IMR-90 (cell line): ENCODE measurements at regions not wholly inside any gene's neighbourhood (a gene's known extent, or its start where the extent isn't known, plus 50 kb on each side); places are given as distances from the start of the nearest gene placed in this dataset.

ENCODE experiments used
- ATAC-seq: fragments of 200-7000 bp; cut with Tn5 transposase; 2 replicates; pipeline ENCODE4 v1.9.1; 2020; ENCODE audit warnings: low read depth, mild to moderate bottlenecking, moderate library complexity
- BruUV-seq: library from RNA; stranded (reverse); fragments of 400-500 nt; replicated peaks from 2 replicates; lab custom pipeline; 2021; lab: Mats Ljungman, UMichigan
- CTCF ChIA-PET: fragments of 300-600 bp; formaldehyde crosslinking; extraction: SDS; loops from one replicate; lab custom pipeline; 2021; ENCODE audit warnings: antibody characterized with exemption; lab: Yijun Ruan, JAX
- POLR2A ChIA-PET: fragments of 300-600 bp; sonication (Branson Sonifier 250); formaldehyde crosslinking; loops from one replicate; lab custom pipeline; 2022; ENCODE audit warnings: antibody characterized with exemption; ENCODE audit not compliant: unreplicated experiment; lab: Charles Lee
- DNase-seq: peaks from one replicate; pipeline ENCODE4 v3.0.0; 2013
- H2AFZ ChIP-seq: replicated peaks from 2 replicates; pipeline ENCODE3; 2013; ENCODE audit warnings: low read length, mild to moderate bottlenecking; ENCODE audit not compliant: poor library complexity
- H2AK5ac ChIP-seq: 2 replicates; pipeline ENCODE4 v1.6.1; 2013; ENCODE audit warnings: low read depth, low read length, inconsistent platforms
- H2AK9ac ChIP-seq: replicated peaks from 2 replicates; pipeline ENCODE3; 2013; ENCODE audit warnings: mild to moderate bottlenecking, low read depth, low read length, moderate library complexity; ENCODE audit not compliant: poor library complexity
- H2BK120ac ChIP-seq: 2 replicates; pipeline ENCODE4 v1.6.1; 2013; ENCODE audit warnings: low read depth, low read length, inconsistent platforms
- H2BK15ac ChIP-seq: 3 replicates; pipeline ENCODE4 v1.6.1; 2013; ENCODE audit warnings: low read depth, low read length, inconsistent platforms
- H2BK20ac ChIP-seq: 2 replicates; pipeline ENCODE4 v1.6.1; 2013; ENCODE audit warnings: low read depth, mild to moderate bottlenecking, inconsistent platforms, low read length, moderate library complexity
- H2BK5ac ChIP-seq: 2 replicates; pipeline ENCODE4 v1.6.1; 2013; ENCODE audit warnings: mild to moderate bottlenecking, low read depth, low read length, inconsistent platforms; ENCODE audit not compliant: poor library complexity, severe bottlenecking
- H3K14ac ChIP-seq: replicated peaks from 2 replicates; pipeline ENCODE4 v1.6.1; 2013; ENCODE audit warnings: low read depth, low read length, inconsistent platforms
- H3K18ac ChIP-seq: 2 replicates; pipeline ENCODE4 v1.6.1; 2013; ENCODE audit warnings: low read depth, low read length, control low read depth
- H3K23ac ChIP-seq: 2 replicates; pipeline ENCODE4 v1.6.1; 2013; ENCODE audit warnings: low read depth, low read length, inconsistent platforms
- H3K27ac ChIP-seq: 2 replicates; pipeline ENCODE4 v1.5.1; 2013; ENCODE audit warnings: mild to moderate bottlenecking, control low read depth, low read length; ENCODE audit not compliant: insufficient read depth
- H3K27me3 ChIP-seq: 2 replicates; pipeline ENCODE4 v1.6.1; 2013; ENCODE audit warnings: low read length; ENCODE audit not compliant: control insufficient read depth, insufficient read depth
- H3K36me3 ChIP-seq: 2 replicates; pipeline ENCODE4 v1.6.1; 2013; ENCODE audit warnings: low read length, mixed read lengths; ENCODE audit not compliant: control insufficient read depth, insufficient read depth
- H3K4ac ChIP-seq: 2 replicates; pipeline ENCODE4 v1.6.1; 2013; ENCODE audit warnings: low read depth, low read length, inconsistent platforms
- H3K4me1 ChIP-seq: 2 replicates; pipeline ENCODE4 v1.6.1; 2013; ENCODE audit warnings: low read length, mixed read lengths; ENCODE audit not compliant: control insufficient read depth, insufficient read depth
- H3K4me2 ChIP-seq: 2 replicates; pipeline ENCODE4 v1.6.1; 2013; ENCODE audit warnings: low read depth, mild to moderate bottlenecking, control low read depth, low read length, moderate library complexity
- H3K4me3 ChIP-seq: 2 replicates; pipeline ENCODE4 v1.5.1; 2013; ENCODE audit warnings: low read depth, mild to moderate bottlenecking, control low read depth, low read length, moderate library complexity; ENCODE audit not compliant: insufficient read depth
- H3K56ac ChIP-seq: 2 replicates; pipeline ENCODE4 v1.6.1; 2013; ENCODE audit warnings: low read length, inconsistent platforms; ENCODE audit not compliant: insufficient read depth; ENCODE audit errors: extremely low read depth
- H3K79me1 ChIP-seq, 2 experiments: 2 replicates each; pipeline ENCODE4 v1.6.1; 2013; ENCODE audit warnings: low read length in 2 of 2, inconsistent platforms in 1 of 2, low read depth in 1 of 2
- H3K9ac ChIP-seq: 2 replicates; pipeline ENCODE4 v1.6.1; 2013; ENCODE audit warnings: low read depth, low read length, control low read depth
- H3K9me1 ChIP-seq: 2 replicates; pipeline ENCODE4 v1.6.1; 2013; ENCODE audit warnings: low read length, inconsistent platforms; ENCODE audit not compliant: insufficient read depth
- H3K9me3 ChIP-seq: 2 replicates; pipeline ENCODE4 v1.6.1; 2013; ENCODE audit warnings: low read length; ENCODE audit not compliant: control insufficient read depth, insufficient read depth
- H4K20me1 ChIP-seq: 2 replicates; pipeline ENCODE4 v1.6.1; 2013; ENCODE audit warnings: low read length, inconsistent platforms; ENCODE audit not compliant: insufficient read depth
- H4K5ac ChIP-seq: 2 replicates; pipeline ENCODE4 v1.6.1; 2013; ENCODE audit warnings: mild to moderate bottlenecking, low read depth, low read length, control low read depth
- H4K8ac ChIP-seq, 2 experiments: 2 replicates each; pipeline ENCODE4 v1.6.1; 2013; ENCODE audit warnings: low read depth in 2 of 2, low read length in 2 of 2, control low read depth in 1 of 2, inconsistent platforms in 1 of 2
- H4K91ac ChIP-seq: 2 replicates; pipeline ENCODE4 v1.6.1; 2013; ENCODE audit warnings: low read depth, low read length, inconsistent platforms; ENCODE audit not compliant: insufficient read depth
- WGBS, 2 experiments: methylation state at CpG; one replicate each; pipeline versions ENCODE4 v1.1.5 to v1.1.7; 2013; ENCODE audit warnings: missing lambda C conversion rate in 2 of 2; ENCODE audit not compliant: insufficient read length in 1 of 2; ENCODE audit errors: extremely low coverage in 2 of 2; 5-methylcytosine and 5-hydroxymethylcytosine counted together
- dilution Hi-C: fragments of 300-500 bp; cut with HindIII; formaldehyde crosslinking; loops from one replicate; pipeline ENCODE4 v1.14.3; 2018; ENCODE audit warnings: low sequenced_read_pairs; ENCODE audit not compliant: unreplicated experiment
- in situ Hi-C: fragments of 300-500 bp; cut with MboI; formaldehyde crosslinking; loops from 3 replicates; pipeline ENCODE4 v1.14.3; 2019; ENCODE audit warnings: low sequenced_read_pairs, inconsistent platforms, mixed read lengths
- intact Hi-C: fragments of 100-400 bp; cut with micrococcal nuclease; formaldehyde crosslinking; loops from 2 replicates; pipeline ENCODE4 v1.10.0; 2022
- TF ChIP-seq, protein P1 (sequence below): fragments of 150-350 bp; IDR thresholded peaks from 2 replicates; pipeline ENCODE4 v1.6.1; 2016; ENCODE audit warnings: low read depth, mild to moderate bottlenecking, low read length, moderate library complexity, borderline replicate concordance

DNA sequence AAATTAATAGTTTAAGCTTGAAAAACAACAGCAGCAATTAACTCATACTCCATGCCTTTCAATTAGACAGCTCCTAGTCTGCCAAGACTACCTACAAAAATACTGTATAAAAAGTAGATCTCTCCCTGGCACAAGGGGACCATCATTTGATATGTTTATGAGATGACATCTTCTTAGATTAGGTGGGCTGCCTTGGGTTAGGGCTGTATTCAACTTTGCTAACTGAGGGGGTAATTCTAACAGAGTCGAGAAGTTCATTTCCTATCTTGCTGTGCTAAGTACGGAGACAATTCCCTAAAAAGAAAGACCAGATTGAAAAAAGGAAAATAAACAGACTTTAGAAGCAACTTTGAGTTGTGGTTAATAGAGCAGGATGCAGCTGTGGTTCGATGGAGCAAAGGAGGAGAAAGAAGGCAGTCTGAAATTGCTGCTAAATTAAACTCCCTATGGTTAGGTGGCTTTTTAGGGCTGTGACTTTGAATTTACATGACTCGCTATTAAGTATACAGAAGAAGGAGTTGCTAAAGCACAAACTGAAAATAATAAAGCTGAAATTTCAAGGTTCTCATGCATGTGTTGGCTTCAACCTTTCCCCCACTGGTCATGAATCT is 75.4 kb downstream of the CDC7 start:
- Histone ChIP-seq H4K5ac (peak overlapping the region; percentile 60; the same call in 1 of the 2 replicates), H2AFZ (no peak overlapping the region), H2BK15ac (peak overlapping the region; percentile 61; the same call in 2 of the 3 replicates), H2AK5ac (peak overlapping the region; percentile 56; the same call in 1 of the 2 replicates), H3K4me2 (peak overlapping the region; percentile 71), H3K9ac (peak overlapping the region; percentile 19; the same call in 1 of the 2 replicates), H4K91ac (peak overlapping the region; percentile 71; the same call in 1 of the 2 replicates), H3K9me1 (peaks cover 2% of the 10 kb centered on the region; the same call in 1 of the 2 replicates), H3K27me3 (no peaks in the 10 kb centered on the region), H2BK20ac (peak overlapping the region; percentile 84), H2BK120ac (peak overlapping the region; percentile 83), H3K18ac (peak overlapping the region; percentile 94), H3K36me3 (no peaks in the 10 kb centered on the region), H3K14ac (peak overlapping the region; percentile 38; the same call in 1 of the 2 replicates), H3K27ac (peak overlapping the region; percentile 73; the same call in 1 of the 2 replicates), H3K23ac (peak overlapping the region; percentile 55; the same call in 1 of the 2 replicates), H3K4ac (peak overlapping the region; percentile 73), H2AK9ac (no peak overlapping the region), H4K8ac (peak overlapping the region; percentile 4 to 55; a peak in 2 of 4 replicates), H3K79me1 (no peaks in the 10 kb centered on the region), H4K20me1 (no peaks in the 10 kb centered on the region; the same call in 1 of the 2 replicates), H3K56ac (no peak overlapping the region), H3K4me3 (no peak overlapping the region), H2BK5ac (peak overlapping the region; percentile 44), H3K9me3 (no peaks in the 10 kb centered on the region), H3K4me1 (peaks cover 22% of the 10 kb centered on the region)
- in situ Hi-C loops, result no loop called here
- ATAC-seq (no peak; the same call in 1 of the 2 replicates), DNase-seq (peak; percentile 68)
- dilution Hi-C loops, result no loop called here
- intact Hi-C loops, result loop anchor here (2.0 kb wide), 2 partner anchors 39 to 49 kb away; no protein-coding TSS in a partner anchor
- BruUV-seq, result no TSS peak
- CTCF ChIA-PET, result interaction anchor here (0.7 to 1.4 kb wide), 3 partner anchors 21 to 310 kb away, joined by 3 read pairs; partner anchors contain the start of gene TGFBR3
- TF ChIP-seq, protein P1, sequence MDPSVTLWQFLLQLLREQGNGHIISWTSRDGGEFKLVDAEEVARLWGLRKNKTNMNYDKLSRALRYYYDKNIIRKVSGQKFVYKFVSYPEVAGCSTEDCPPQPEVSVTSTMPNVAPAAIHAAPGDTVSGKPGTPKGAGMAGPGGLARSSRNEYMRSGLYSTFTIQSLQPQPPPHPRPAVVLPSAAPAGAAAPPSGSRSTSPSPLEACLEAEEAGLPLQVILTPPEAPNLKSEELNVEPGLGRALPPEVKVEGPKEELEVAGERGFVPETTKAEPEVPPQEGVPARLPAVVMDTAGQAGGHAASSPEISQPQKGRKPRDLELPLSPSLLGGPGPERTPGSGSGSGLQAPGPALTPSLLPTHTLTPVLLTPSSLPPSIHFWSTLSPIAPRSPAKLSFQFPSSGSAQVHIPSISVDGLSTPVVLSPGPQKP, result no peak
- POLR2A ChIA-PET, result no interaction called here
- no CpG with 5 or more reads among the region's 4 CpGs for WGBS, 2 experiments
